ENCODE measurements at regions not wholly inside any gene's neighbourhood (a gene's known extent, or its start where the extent isn't known, plus 50 kb on each side); places are given as distances from the start of the nearest gene placed in this dataset.

DNA sequence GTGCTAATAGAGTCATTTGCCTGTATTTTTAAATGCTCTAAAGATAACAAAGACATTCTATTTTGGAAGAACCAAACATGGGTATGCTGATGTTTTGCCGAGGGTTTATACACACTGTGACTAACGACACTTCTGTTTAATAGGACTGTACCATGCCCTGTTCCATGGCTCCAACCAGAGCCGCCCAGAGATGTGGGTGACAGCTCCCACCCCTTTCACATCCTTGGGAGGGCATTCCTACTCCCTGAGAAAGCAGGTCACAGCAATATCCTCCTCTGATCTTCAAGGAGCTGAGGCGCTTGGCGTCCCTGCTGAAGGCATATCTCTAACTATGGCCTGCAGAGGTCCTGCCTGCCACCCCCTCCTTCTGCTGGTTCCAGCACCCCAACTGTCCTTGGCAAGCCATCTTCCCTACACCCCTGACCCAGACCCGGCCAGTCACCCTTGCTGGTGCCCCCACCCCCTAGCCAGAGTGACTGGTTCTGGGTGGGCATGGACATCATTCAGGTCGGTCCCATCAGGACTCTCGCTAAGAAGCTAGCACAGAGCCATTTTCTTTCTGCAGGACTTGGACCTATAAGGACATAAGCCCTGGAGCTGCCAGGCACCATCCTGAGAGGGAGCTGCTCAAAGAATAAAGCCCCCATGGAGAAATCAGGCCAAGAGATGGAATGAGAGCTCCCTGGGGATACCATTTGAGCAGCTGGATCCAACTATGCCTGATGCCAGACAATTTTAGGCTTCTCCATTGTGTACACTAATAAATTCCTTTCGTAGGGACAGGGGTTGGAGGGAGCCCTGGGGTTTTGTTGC lies 381.3 kb downstream of the CTTN start:
- intact Hi-C loops (cut with DNase I; ENCODE audit: low total_unique reads) = no loop called here
- no peak overlapping the region for H3K27ac ChIP-seq
- DNase-seq = no peak

DNA sequence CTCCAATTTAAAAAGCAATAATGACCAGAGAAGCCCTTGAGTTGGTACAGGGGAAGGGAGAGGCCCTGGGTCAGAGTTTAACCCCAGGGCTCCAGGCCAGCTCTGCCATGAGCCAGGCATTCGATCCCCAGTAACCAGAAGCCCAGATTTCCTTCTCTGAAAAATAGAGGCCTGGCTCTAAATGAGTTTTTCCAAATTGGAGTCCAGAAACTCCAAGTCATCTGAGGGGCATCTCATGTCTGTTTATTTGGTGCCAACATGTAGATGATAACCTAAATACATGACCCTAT lies 381.9 kb downstream of the CTTN start:
- H3K9me3 ChIP-seq = no peaks in the 10 kb centered on the region
- no peak overlapping the region for H3K4me3 ChIP-seq
- no peaks in the 10 kb centered on the region for H3K36me3 ChIP-seq
- DNase-seq = no peak
- H3K27me3 ChIP-seq = peaks cover 0 to 8% of the 10 kb centered on the region in 2 donors
- no peak overlapping the region for H3K27ac ChIP-seq
- intact Hi-C loops (cut with DNase I; ENCODE audit: low total_unique reads) = no loop called here
- H3K4me1 ChIP-seq = no peaks in the 10 kb centered on the region
- TF ChIP-seq, protein P1, sequence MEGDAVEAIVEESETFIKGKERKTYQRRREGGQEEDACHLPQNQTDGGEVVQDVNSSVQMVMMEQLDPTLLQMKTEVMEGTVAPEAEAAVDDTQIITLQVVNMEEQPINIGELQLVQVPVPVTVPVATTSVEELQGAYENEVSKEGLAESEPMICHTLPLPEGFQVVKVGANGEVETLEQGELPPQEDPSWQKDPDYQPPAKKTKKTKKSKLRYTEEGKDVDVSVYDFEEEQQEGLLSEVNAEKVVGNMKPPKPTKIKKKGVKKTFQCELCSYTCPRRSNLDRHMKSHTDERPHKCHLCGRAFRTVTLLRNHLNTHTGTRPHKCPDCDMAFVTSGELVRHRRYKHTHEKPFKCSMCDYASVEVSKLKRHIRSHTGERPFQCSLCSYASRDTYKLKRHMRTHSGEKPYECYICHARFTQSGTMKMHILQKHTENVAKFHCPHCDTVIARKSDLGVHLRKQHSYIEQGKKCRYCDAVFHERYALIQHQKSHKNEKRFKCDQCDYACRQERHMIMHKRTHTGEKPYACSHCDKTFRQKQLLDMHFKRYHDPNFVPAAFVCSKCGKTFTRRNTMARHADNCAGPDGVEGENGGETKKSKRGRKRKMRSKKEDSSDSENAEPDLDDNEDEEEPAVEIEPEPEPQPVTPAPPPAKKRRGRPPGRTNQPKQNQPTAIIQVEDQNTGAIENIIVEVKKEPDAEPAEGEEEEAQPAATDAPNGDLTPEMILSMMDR (IDR thresholded peaks at IDR 0.05) = no peak

More for the DNA sequence above, 381.3 kb downstream of the CTTN start:
- no peaks in the 10 kb centered on the region for H3K4me1 ChIP-seq
- TF ChIP-seq, protein P1 (IDR thresholded peaks at IDR 0.05) = no peak
- peaks cover 0 to 2% of the 10 kb centered on the region in 2 donors for H3K27me3 ChIP-seq
- H3K9me3 ChIP-seq = no peaks in the 10 kb centered on the region
- no peaks in the 10 kb centered on the region for H3K36me3 ChIP-seq
- H3K4me3 ChIP-seq = no peak overlapping the region

DNA sequence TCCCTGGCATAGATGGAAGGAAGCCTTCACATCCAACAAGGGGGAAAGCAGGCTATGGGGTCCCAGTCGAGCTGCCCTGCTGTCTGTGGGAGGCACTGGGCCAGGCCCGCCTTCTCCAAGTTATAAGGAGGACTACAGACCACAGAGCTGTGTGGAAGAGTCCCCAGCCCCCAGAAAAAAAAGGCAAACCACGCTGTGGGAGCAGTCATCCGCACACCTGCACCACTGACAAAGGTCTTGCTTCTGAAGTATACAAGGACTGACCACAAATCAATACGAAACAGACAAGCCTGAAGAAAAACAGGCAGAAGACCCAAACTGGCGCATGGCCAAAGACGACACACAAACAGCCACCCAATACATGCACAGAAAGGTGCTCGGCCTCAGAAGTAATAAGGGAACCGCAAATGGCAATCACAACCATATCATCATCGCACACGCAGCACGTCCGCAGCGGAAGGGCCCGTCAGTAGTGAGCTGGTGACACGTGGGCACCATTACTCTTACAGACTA lies 384.1 kb downstream of the CTTN start:
- Histone ChIP-seq H3K9me3 (no peaks in the 10 kb centered on the region), H3K27me3 (peaks cover 0 to 15% of the 10 kb centered on the region in 2 donors), H3K36me3 (no peaks in the 10 kb centered on the region), H3K4me3 (no peak overlapping the region), H3K4me1 (no peaks in the 10 kb centered on the region), H3K27ac (no peak overlapping the region)
- intact Hi-C loops (cut with DNase I; ENCODE audit: low total_unique reads) = no loop called here
- TF ChIP-seq, protein P1 (IDR thresholded peaks at IDR 0.05) = no peak
- no peak for DNase-seq

DNA sequence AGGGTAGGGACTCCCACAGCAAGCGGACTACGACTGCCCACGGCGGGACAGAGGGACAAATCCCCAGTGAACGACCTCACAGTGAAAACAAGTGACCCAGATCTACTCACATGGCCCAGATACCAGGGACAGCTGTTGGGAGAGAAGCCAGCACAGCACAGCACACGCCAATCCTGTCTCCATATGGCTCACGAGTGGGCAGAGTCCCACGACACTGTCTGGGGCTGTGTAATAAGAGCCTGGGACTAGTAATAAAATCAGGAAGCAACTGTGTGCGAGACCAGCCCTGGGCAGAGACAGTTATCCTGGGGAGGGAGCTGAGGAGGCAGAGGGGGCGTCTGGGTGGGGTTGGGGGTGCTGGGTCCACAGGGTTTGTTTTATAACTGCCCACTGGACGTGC lies 385.0 kb downstream of the CTTN start:
- no peaks in the 10 kb centered on the region for H3K4me1 ChIP-seq

DNA sequence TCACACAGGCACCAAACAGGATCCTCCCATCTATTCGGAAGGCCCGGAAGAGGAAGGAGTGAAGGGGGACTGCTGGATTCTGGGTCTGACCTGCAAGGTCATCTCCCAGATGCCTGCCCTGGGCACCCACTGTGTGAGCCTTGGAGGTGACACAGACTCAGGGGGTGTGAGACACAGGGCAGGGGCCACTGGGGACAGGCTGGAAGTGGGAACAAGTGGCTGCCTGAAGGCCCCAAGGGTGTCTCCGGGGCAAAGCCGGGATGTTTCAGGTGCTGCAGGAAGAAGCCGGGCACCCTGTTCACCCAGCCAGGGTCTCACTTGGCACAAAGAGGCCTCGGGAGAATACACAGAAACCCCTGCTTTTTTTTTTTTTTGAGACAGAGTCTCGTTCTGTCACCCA lies 385.5 kb downstream of the CTTN start:
- Histone ChIP-seq H3K27me3 (peaks cover 0 to 15% of the 10 kb centered on the region in 2 donors), H3K4me3 (no peak overlapping the region), H3K36me3 (no peaks in the 10 kb centered on the region), H3K9me3 (no peaks in the 10 kb centered on the region), H3K27ac (no peak overlapping the region), H3K4me1 (no peaks in the 10 kb centered on the region)
- TF ChIP-seq, protein P1 (IDR thresholded peaks at IDR 0.05) = no peak
- intact Hi-C loops (cut with DNase I; ENCODE audit: low total_unique reads) = no loop called here
- DNase-seq = no peak

More for the DNA sequence above, 385.0 kb downstream of the CTTN start:
- Histone ChIP-seq H3K36me3 (no peaks in the 10 kb centered on the region), H3K27ac (no peak overlapping the region), H3K27me3 (peaks cover 0 to 15% of the 10 kb centered on the region in 2 donors), H3K9me3 (no peaks in the 10 kb centered on the region), H3K4me3 (no peak overlapping the region)
- TF ChIP-seq, protein P1 (IDR thresholded peaks at IDR 0.05) = no peak
- no peak for DNase-seq
- intact Hi-C loops (cut with DNase I; ENCODE audit: low total_unique reads) = no loop called here
